Activated naive CD8-positive, alpha-beta T cell treated with anti-CD3 and anti-CD28 coated beads for 36 hours (primary cell): ENCODE measurements at regions not wholly inside any gene's neighbourhood (a gene's known extent, or its start where the extent isn't known, plus 50 kb on each side); places are given as distances from the start of the nearest gene placed in this dataset.
"Not testable (repeated sequence)": the region's sequence is repeated elsewhere in the genome, so short reads cannot be mapped to it uniquely, and the experiment has no call there.

ENCODE experiments used
- DNase-seq: peaks from one replicate; pipeline ENCODE4 v3.0.0; 2021
- H3K27ac Mint-ChIP-seq: one replicate; pipeline ENCODE4 v1.8.0; 2022; ENCODE audit warnings: mild to moderate bottlenecking, moderate library complexity, mixed read lengths
- H3K27me3 Mint-ChIP-seq: one replicate; pipeline ENCODE4 v1.8.0; 2022; ENCODE audit warnings: mild to moderate bottlenecking, mixed read lengths
- H3K36me3 Mint-ChIP-seq: one replicate; pipeline ENCODE4 v1.8.0; 2021; ENCODE audit warnings: mild to moderate bottlenecking, mixed read lengths
- H3K4me1 Mint-ChIP-seq: one replicate; pipeline ENCODE4 v1.8.0; 2021; ENCODE audit warnings: mixed read lengths
- H3K4me3 Mint-ChIP-seq: one replicate; pipeline ENCODE4 v1.8.0; 2022; ENCODE audit warnings: mild to moderate bottlenecking, moderate library complexity, mixed read lengths
- H3K9me3 Mint-ChIP-seq: one replicate; pipeline ENCODE4 v1.8.0; 2022; ENCODE audit warnings: mixed read lengths

DNA sequence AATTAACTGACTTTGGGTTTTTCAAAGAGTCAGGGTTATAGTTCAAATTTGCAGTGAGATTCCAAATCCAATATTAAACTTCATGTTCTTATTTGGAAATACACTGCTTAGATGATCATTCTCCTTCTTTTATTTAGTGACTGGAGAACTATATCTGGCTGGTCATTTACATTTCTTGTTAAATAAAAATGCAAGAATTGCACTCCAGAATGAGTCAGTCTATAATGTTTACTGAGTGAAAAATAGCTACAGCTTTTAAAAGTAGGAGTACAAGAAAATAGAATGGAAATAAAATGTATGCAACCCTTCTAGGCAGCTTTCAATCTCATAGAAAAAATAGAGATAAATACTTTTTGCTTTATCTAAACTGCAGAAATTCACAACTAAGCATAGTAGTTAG, 54.5 kb upstream of the CD2AP start:
- Mint-ChIP-seq H3K27me3 (no peaks in the 10 kb centered on the region), H3K36me3 (no peaks in the 10 kb centered on the region), H3K4me1 (peaks cover 2% of the 10 kb centered on the region), H3K27ac (no peak overlapping the region), H3K4me3 (no peak overlapping the region), H3K9me3 (peaks cover 4% of the 10 kb centered on the region)
- DNase-seq: no peak

- peaks cover 2% of the 10 kb centered on the region for H3K4me1 Mint-ChIP-seq
- H3K27me3 Mint-ChIP-seq: no peaks in the 10 kb centered on the region
- no peaks in the 10 kb centered on the region for H3K36me3 Mint-ChIP-seq
- DNase-seq: no peak
- no peak overlapping the region for H3K27ac Mint-ChIP-seq
- peaks cover 4% of the 10 kb centered on the region for H3K9me3 Mint-ChIP-seq
- H3K4me3 Mint-ChIP-seq: no peak overlapping the region
Observed at GRCh38 chr6:47424436-47424836, 53.2 kb upstream of the CD2AP start.

DNA sequence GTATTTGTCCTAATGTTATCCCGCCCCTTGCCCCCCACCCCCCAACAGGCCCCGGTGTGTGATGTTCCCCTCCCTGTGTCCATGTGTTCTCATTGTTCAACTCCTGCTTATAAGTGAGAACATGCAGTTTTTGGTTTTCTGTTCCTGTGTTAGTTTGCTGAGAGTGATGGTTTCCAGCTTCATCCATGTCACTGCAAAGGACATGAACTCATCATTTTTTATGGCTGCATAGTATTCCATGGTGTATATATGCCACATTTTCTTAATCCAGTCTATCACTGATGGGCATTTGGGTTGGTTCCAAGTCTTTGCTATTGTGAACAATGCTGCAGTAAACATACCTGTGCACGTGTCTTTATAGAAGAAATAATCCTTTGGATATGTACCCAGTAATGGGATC, 51.9 kb upstream of the CD2AP start:
- not testable (repeated sequence) for H3K27me3 Mint-ChIP-seq, H3K4me1 Mint-ChIP-seq, H3K36me3 Mint-ChIP-seq, DNase-seq, H3K27ac Mint-ChIP-seq, H3K4me3 Mint-ChIP-seq
- peaks cover 12% of the 10 kb centered on the region for H3K9me3 Mint-ChIP-seq

DNA sequence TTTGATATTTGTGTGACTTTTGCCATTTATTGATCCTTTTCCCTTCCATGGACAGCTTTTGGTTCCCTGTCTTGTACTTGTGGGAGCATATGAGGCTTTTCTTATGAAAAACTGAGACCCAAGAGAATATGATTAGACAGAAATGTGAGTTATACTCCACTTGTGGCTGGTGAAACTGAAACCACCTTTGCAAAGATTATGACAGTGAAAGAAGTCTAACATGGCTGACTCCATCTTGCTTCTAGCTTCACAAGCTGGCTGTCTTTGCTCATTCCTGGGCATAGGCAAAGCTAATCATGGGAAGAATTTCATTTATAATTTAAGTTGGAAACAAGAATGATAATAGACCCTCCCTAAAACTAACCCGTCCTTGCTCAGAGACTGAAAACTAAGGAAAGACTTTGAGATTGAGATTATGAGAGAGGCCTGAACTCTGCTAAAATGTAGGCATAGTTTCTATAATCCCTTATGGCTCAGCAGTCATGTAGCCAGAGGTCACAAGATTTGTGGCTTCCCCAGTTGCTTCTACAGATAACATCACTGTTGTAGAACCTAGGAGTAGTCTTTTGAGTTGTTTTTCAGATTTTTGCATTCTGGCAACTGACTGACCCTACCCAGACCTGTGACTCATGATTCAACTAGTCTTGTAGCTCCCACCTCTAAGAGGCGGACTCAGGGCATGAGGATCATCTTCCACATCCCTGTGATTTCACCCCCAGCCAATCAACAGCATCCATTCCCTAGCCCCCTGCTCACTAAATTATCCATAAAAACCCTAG, 50.9 kb upstream of the CD2AP start:
- H3K9me3 Mint-ChIP-seq: peaks cover 20% of the 10 kb centered on the region
- H3K27me3 Mint-ChIP-seq: no peaks in the 10 kb centered on the region
- DNase-seq: no peak
- peaks cover 2% of the 10 kb centered on the region for H3K4me1 Mint-ChIP-seq
- no peak overlapping the region for H3K4me3 Mint-ChIP-seq
- no peak overlapping the region for H3K27ac Mint-ChIP-seq
- H3K36me3 Mint-ChIP-seq: peaks cover 2% of the 10 kb centered on the region

- Mint-ChIP-seq H3K27me3 (no peaks in the 10 kb centered on the region), H3K4me3 (no peak overlapping the region), H3K4me1 (peaks cover 2% of the 10 kb centered on the region), H3K27ac (no peak overlapping the region), H3K9me3 (peaks cover 20% of the 10 kb centered on the region), H3K36me3 (peaks cover 2% of the 10 kb centered on the region)
- no peak for DNase-seq
Observed at GRCh38 chr6:47427680-47428079, 49.9 kb upstream of the CD2AP start.
